Neuronal stem cell (in vitro differentiated cells): ENCODE measurements at regions not wholly inside any gene's neighbourhood (a gene's known extent, or its start where the extent isn't known, plus 50 kb on each side); places are given as distances from the start of the nearest gene placed in this dataset.

Source experiments
- DNase-seq: peaks from one replicate; pipeline ENCODE4 v3.0.0-alpha.2; 2013; ENCODE audit warnings: low spot score
- H2AFZ ChIP-seq: one replicate; pipeline ENCODE4 v1.6.1; 2013; ENCODE audit warnings: mild to moderate bottlenecking, low read length, inconsistent platforms
- H2AK5ac ChIP-seq: 2 replicates; pipeline ENCODE4 v1.6.1; 2013; ENCODE audit warnings: low read depth, mild to moderate bottlenecking, inconsistent platforms, low read length, moderate library complexity, mixed read lengths
- H2BK120ac ChIP-seq: 2 replicates; pipeline ENCODE4 v1.6.1; 2013; ENCODE audit warnings: low read depth, mild to moderate bottlenecking, inconsistent platforms, low read length, moderate library complexity, mixed read lengths
- H2BK12ac ChIP-seq: one replicate; pipeline ENCODE4 v1.6.1; 2013; ENCODE audit warnings: low read length, inconsistent platforms
- H2BK15ac ChIP-seq: 2 replicates; pipeline ENCODE4 v1.6.1; 2013; ENCODE audit warnings: mild to moderate bottlenecking, low read length, inconsistent platforms, mixed read lengths
- H2BK5ac ChIP-seq: one replicate; pipeline ENCODE4 v1.6.1; 2013; ENCODE audit warnings: inconsistent platforms, mild to moderate bottlenecking, low read length, moderate library complexity
- H3K14ac ChIP-seq: one replicate; pipeline ENCODE4 v1.6.1; 2013; ENCODE audit warnings: low read length, inconsistent platforms
- H3K18ac ChIP-seq: 2 replicates; pipeline ENCODE4 v1.6.1; 2013; ENCODE audit warnings: low read length, inconsistent platforms
- H3K23ac ChIP-seq: 2 replicates; pipeline ENCODE4 v1.6.1; 2013; ENCODE audit warnings: low read depth, mild to moderate bottlenecking, mixed read lengths, low read length, inconsistent platforms; ENCODE audit not compliant: poor library complexity
- H3K27ac ChIP-seq: replicated peaks from 3 replicates; pipeline ENCODE4 v1.5.1; 2013; ENCODE audit warnings: low read length, inconsistent platforms
- H3K27me3 ChIP-seq, 3 experiments: 2 replicates each; pipeline ENCODE4 v1.6.1; 2013; ENCODE audit warnings: low read length in 3 of 3, mild to moderate bottlenecking in 2 of 3, inconsistent platforms in 1 of 3, low read depth in 1 of 3, mixed read lengths in 1 of 3, moderate library complexity in 1 of 3; ENCODE audit not compliant: control insufficient read depth in 3 of 3, insufficient read depth in 3 of 3
- H3K36me3 ChIP-seq, 2 donors: replicated peaks in 1 of 2; 2 replicates each; pipeline ENCODE4 v1.6.1; 2013; ENCODE audit warnings: low read length in 2 of 2; ENCODE audit not compliant: control insufficient read depth in 2 of 2, insufficient read depth in 2 of 2
- H3K4ac ChIP-seq: 2 replicates; pipeline ENCODE4 v1.6.1; 2013; ENCODE audit warnings: inconsistent platforms, mild to moderate bottlenecking, low read length, moderate library complexity
- H3K4me1 ChIP-seq, 2 donors: 1 replicate in 1 of 2; 2 replicates in 1 of 2; pipeline ENCODE4 v1.6.1; 2013; ENCODE audit warnings: low read length in 2 of 2, low read depth in 1 of 2; ENCODE audit not compliant: control insufficient read depth in 2 of 2, insufficient read depth in 1 of 2
- H3K4me2 ChIP-seq: one replicate; pipeline ENCODE4 v1.6.1; 2013; ENCODE audit warnings: mild to moderate bottlenecking, low read length, inconsistent platforms; ENCODE audit not compliant: insufficient read depth, poor library complexity, severe bottlenecking
- H3K4me3 ChIP-seq, 2 donors: 2 replicates each; pipeline ENCODE4 v1.5.1; 2013; ENCODE audit warnings: low read length in 2 of 2, mild to moderate bottlenecking in 2 of 2, inconsistent platforms in 1 of 2, moderate library complexity in 1 of 2
- H3K79me1 ChIP-seq: one replicate; pipeline ENCODE4 v1.6.1; 2013; ENCODE audit warnings: low read depth, mild to moderate bottlenecking, inconsistent platforms, low read length, moderate library complexity
- H3K9ac ChIP-seq: one replicate; pipeline ENCODE4 v1.6.1; 2013; ENCODE audit warnings: mild to moderate bottlenecking, low read depth, low read length, inconsistent platforms; ENCODE audit not compliant: poor library complexity
- H3K9me3 ChIP-seq, 2 donors: replicated peaks in 1 of 2; 2 replicates each; pipeline versions ENCODE3 to v1.6.1; 2013; ENCODE audit warnings: low read length in 2 of 2, mild to moderate bottlenecking in 2 of 2, inconsistent platforms in 1 of 2, low read depth in 1 of 2, mixed read lengths in 1 of 2, moderate library complexity in 1 of 2; ENCODE audit not compliant: control insufficient read depth in 2 of 2, insufficient read depth in 1 of 2
- H4K8ac ChIP-seq: one replicate; pipeline ENCODE4 v1.6.1; 2013; ENCODE audit warnings: low read depth, mild to moderate bottlenecking, inconsistent platforms, low read length, moderate library complexity
- H4K91ac ChIP-seq: one replicate; pipeline ENCODE4 v1.6.1; 2013; ENCODE audit warnings: low read length, low read depth, mild to moderate bottlenecking, inconsistent platforms; ENCODE audit not compliant: poor library complexity
- WGBS, 2 donors: extraction: QIAGEN DNeasy Blood & Tissue Kit; methylation state at CpG; one replicate each; pipeline ENCODE4 v1.1.7; 2013; ENCODE audit warnings: missing lambda C conversion rate in 2 of 2, mixed read lengths in 1 of 2; ENCODE audit not compliant: insufficient read length in 2 of 2, insufficient replicate concordance in 1 of 2; ENCODE audit errors: extremely low coverage in 2 of 2; 5-methylcytosine and 5-hydroxymethylcytosine counted together

- Histone ChIP-seq H3K79me1 (no peaks in the 10 kb centered on the region), H2AFZ (peak overlapping the region; percentile 28), H3K4me3 (no peak overlapping the region), H4K8ac (no peak overlapping the region), H3K4ac (no peak overlapping the region), H2BK5ac (no peak overlapping the region), H3K9ac (no peak overlapping the region), H3K36me3 (no peaks in the 10 kb centered on the region), H3K4me2 (no peak overlapping the region), H3K27me3 (no peaks in the 10 kb centered on the region), H2AK5ac (no peak overlapping the region), H3K14ac (no peak overlapping the region), H3K9me3 (no peaks in the 10 kb centered on the region), H3K23ac (no peak overlapping the region), H4K91ac (no peak overlapping the region), H3K4me1 (no peaks in the 10 kb centered on the region), H2BK120ac (no peak overlapping the region), H2BK12ac (no peak overlapping the region), H2BK15ac (no peak overlapping the region), H3K27ac (no peak overlapping the region), H3K18ac (no peak overlapping the region)
- WGBS, 2 donors, result no CpG with 5 or more reads among the region's 3 CpGs
- DNase-seq, result no peak
These were observed 264.3 kb downstream of the TXNL1 start for GRCh38 chr18:56374007-56374655.

- H3K4ac ChIP-seq, result no peak overlapping the region
- H3K18ac ChIP-seq, result no peak overlapping the region
- H2BK120ac ChIP-seq, result no peak overlapping the region
- no peak overlapping the region for H4K91ac ChIP-seq
- H3K4me1 ChIP-seq, result no peaks in the 10 kb centered on the region
- no peak overlapping the region for H3K9ac ChIP-seq
- H3K36me3 ChIP-seq, result no peaks in the 10 kb centered on the region
- no peak overlapping the region for H3K14ac ChIP-seq
- no peak overlapping the region for H3K27ac ChIP-seq
- H3K9me3 ChIP-seq, result no peaks in the 10 kb centered on the region
- H2AK5ac ChIP-seq, result no peak overlapping the region
- WGBS, 2 donors, result no CpG with 5 or more reads among the region's 2 CpGs
- no peak overlapping the region for H2AFZ ChIP-seq
- no peak for DNase-seq
- H3K23ac ChIP-seq, result no peak overlapping the region
- no peak overlapping the region for H3K4me2 ChIP-seq
- H3K4me3 ChIP-seq, result no peak overlapping the region
- H2BK15ac ChIP-seq, result no peak overlapping the region
- H4K8ac ChIP-seq, result no peak overlapping the region
- H2BK12ac ChIP-seq, result no peak overlapping the region
- H2BK5ac ChIP-seq, result no peak overlapping the region
- no peaks in the 10 kb centered on the region for H3K27me3 ChIP-seq
- no peaks in the 10 kb centered on the region for H3K79me1 ChIP-seq
These were observed 264.8 kb downstream of the TXNL1 start for GRCh38 chr18:56373601-56374000.

GRCh38 chr18:56368066-56368465, 270.3 kb downstream of the TXNL1 start:
- Histone ChIP-seq H3K4me2 (no peak overlapping the region), H3K4ac (no peak overlapping the region), H2AK5ac (no peak overlapping the region), H3K27me3 (no peaks in the 10 kb centered on the region), H4K91ac (no peak overlapping the region), H3K14ac (no peak overlapping the region), H4K8ac (no peak overlapping the region), H2AFZ (peak overlapping the region; percentile 56), H3K4me1 (no peaks in the 10 kb centered on the region), H3K4me3 (no peak overlapping the region), H2BK120ac (no peak overlapping the region), H3K36me3 (no peaks in the 10 kb centered on the region), H2BK12ac (no peak overlapping the region), H3K18ac (no peak overlapping the region), H2BK5ac (no peak overlapping the region), H2BK15ac (no peak overlapping the region), H3K9ac (no peak overlapping the region), H3K23ac (no peak overlapping the region), H3K27ac (no peak overlapping the region), H3K9me3 (no peaks in the 10 kb centered on the region), H3K79me1 (no peaks in the 10 kb centered on the region)
- WGBS, 2 donors, result no CpG with 5 or more reads among the region's 5 CpGs
- DNase-seq, result no peak

GRCh38 chr18:56358608-56359280, 279.6 kb downstream of the TXNL1 start:
- no peak overlapping the region for H3K23ac ChIP-seq
- no peak overlapping the region for H3K4me2 ChIP-seq
- H3K4me3 ChIP-seq, result no peak overlapping the region
- WGBS, 2 donors, result no CpG with 5 or more reads among the region's 5 CpGs
- no peak overlapping the region for H3K14ac ChIP-seq
- H2BK15ac ChIP-seq, result no peak overlapping the region
- no peak for DNase-seq
- no peaks in the 10 kb centered on the region for H3K36me3 ChIP-seq
- peaks cover 0 to 2% of the 10 kb centered on the region in 2 donors for H3K4me1 ChIP-seq
- H2BK12ac ChIP-seq, result no peak overlapping the region
- no peak overlapping the region for H3K27ac ChIP-seq
- peaks cover 0 to 2% of the 10 kb centered on the region in 2 donors for H3K9me3 ChIP-seq
- H3K27me3 ChIP-seq, result no peaks in the 10 kb centered on the region
- no peaks in the 10 kb centered on the region for H3K79me1 ChIP-seq
- H2AFZ ChIP-seq, result no peak overlapping the region
- H3K18ac ChIP-seq, result no peak overlapping the region
- no peak overlapping the region for H4K8ac ChIP-seq
- no peak overlapping the region for H2BK120ac ChIP-seq
- no peak overlapping the region for H4K91ac ChIP-seq
- no peak overlapping the region for H3K9ac ChIP-seq
- H3K4ac ChIP-seq, result no peak overlapping the region
- no peak overlapping the region for H2AK5ac ChIP-seq
- H2BK5ac ChIP-seq, result no peak overlapping the region
